ENCODE measurements at regions not wholly inside any gene's neighbourhood (a gene's known extent, or its start where the extent isn't known, plus 50 kb on each side); places are given as distances from the start of the nearest gene placed in this dataset.
A peak's percentile ranks its signal among the peaks of the same experiment; 100 is the strongest.
"Not testable (repeated sequence)": the region's sequence is repeated elsewhere in the genome, so short reads cannot be mapped to it uniquely, and the experiment has no call there.

DNA sequence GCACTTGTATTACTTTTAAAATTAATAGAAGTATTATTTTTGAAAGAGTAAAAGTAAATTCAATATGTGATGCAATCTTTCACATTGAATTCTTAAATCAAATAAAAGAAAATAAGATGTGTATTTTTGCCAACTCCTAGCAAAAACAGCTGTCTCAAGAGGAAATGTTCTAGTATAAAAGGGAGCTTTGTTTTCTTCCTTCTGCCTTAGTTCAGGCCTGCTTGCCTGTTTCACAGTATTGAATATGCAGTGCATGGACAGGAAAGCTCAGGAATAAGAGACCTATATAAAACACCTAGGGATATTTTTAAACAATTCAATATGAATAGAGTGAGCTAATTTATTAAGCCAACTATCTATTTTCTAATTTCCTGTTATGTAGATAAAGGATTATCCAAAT, 294.8 kb upstream of the G2E3 start:
- DNase-seq: no peak

- DNase-seq: no peak
Measured at GRCh38 chr14:30266290-30266689, 292.7 kb upstream of the G2E3 start.

GRCh38 chr14:30267141-30267540, 291.8 kb upstream of the G2E3 start:
- no peak for DNase-seq

DNA sequence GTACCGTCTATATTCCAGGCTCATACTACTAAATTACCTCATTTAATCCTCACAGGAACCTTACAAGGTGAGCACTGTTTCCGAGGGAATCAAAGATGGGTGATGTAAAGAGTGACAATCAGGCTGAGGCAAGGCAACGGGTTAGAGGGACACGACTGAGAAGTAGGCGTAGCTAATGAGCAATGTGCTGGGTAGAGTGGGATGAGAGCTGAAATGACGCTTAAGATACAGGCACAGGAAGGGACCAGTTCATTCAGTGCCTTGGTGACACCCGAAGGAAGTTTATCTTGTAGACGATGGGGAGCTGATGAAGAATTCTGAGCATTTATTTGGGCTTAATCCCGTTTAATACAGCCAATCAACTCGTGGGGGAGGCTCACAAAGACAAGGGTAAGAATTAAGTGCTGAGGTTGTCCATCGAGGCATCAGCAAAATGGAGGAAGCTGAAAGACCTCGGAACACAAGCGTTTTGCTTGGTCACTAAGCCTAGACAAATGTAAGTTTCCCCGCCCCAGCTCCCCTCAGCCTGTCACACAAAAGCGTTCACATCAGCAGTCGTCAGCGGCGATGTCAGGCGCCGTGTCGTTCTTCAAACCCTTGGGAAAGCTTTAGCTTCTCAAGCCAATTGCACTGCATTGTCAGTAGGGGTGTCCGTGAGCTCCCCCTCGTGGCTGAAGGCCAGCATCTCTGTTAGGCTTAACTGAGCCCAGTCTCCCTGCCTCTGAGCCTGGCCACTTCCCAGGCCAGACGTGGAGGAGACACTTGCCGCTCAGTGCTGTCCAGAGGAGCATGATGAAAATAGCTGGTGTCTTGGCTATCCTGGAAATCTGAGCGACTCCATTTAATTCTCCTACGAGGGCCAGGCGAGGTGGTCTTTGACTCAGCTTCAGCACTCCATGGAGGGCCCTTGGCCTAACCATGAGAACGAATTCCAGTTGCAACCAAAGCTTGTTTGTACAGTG, 288.5 kb upstream of the G2E3 start:
- DNase-seq: peak; percentile 78

- no peak for DNase-seq
Measured at GRCh38 chr14:30271811-30272323, 287.1 kb upstream of the G2E3 start.

GRCh38 chr14:30272848-30273832, 285.8 kb upstream of the G2E3 start:
- no peak for DNase-seq

DNA sequence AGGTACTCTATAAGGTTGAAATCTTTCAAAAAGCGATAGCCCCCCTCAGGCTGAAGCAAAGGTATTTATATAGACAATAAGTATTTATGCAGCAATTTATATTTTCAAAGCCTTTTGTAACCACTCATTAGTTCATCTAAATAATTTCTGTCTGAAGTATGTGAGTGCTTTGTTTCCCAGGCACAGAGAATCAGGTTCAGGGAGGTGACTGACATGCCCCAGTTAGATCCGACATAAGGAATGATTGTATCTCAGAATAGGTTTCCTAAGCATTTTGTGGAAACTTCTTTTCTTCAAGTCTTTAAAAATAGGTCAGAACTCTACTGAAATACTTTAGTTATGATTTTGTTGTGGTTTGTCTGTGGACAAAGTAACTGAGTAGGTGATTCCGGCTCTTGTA, 283.4 kb upstream of the G2E3 start:
- no peak for DNase-seq

- DNase-seq: no peak
Measured at GRCh38 chr14:30277268-30277667, 281.7 kb upstream of the G2E3 start.

DNA sequence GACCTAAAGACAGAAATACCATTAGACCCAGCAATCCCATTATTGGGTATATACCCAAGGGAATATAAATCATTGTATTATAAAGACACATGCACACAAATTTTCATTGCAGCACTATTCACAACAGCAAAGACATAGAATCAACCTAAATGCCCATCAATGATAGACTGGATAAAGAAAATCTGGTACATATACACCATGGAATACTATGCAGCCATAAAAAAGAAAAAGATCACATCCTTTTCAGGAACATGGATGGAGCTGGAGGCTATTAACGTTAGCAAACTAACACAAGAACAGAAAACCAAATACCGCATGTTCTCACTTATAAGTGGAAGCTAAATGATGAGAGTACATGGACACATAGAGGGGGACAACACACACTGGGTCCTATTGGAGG, 280.1 kb upstream of the G2E3 start:
- not testable (repeated sequence) for DNase-seq

DNA sequence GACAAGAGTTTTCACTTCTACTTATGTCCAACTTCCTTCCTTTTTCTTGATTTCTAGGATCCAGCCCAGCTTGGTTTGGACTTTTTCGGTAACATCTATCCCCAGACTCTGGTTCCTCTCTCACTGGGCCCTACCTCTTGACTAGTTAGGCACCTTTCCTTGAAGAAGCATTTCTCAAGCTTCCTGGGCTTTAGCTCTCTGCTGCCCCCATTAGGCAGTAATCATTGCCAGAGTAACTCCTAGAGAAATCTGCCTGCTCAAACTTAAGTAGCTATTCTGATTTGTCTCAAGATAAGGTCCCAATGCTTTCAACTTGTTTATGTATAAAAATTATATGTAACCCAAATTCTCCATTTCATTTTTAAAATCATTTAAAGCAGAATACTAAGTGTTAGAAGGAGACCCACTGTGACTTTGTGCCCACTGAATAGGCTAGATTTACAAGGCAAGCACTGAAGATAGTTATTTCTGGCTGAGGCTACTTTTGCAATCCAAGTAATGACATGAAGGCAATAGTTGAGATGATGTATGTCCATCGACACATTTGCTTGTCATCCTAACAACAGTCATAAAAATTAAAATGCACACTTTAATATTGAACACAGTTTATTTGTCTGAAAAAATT, 275.0 kb upstream of the G2E3 start:
- peak; percentile 11 for DNase-seq

GRCh38 chr14:30284808-30285207, 274.1 kb upstream of the G2E3 start:
- no peak for DNase-seq

DNA sequence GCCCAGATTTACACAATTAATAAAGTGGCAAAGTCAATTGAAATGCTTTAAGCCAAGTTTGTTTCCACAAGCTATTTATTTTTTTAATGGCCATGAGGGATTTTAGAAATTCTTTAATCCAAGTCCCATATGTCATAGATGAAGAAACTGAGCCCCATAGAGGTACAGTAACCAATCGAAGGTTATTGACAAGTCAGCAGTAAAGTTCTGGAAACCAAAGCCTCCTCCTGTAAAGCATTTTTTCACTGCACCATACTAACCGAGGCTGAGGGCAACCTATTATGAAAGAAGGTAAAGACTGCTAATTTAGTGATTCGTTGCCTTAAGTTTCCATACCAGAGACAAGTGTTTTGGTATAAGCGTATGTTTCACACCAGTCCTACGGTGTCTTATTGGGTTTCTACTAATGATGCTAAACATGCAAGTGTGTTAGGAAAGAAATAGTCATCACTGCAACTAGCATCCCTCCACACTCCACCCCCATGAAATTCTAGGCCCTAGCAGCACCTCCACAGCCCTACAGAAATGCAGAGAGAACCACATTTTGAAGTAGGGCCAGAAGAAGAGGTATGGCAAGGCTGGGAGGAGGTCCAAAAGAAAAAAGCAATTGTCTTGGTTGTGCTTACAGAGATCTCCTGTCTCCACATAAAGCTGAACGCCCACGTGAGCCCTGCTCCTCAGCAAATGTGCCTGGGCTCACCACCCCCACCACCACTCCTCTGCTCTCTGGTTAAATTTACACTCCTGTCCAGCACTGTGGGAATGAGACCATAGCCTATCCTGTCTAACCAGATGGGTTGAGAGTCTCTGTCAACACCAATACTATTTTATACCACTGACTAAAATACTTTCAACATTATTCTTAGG, 271.1 kb upstream of the G2E3 start:
- no peak for DNase-seq

- DNase-seq: no peak
Measured at GRCh38 chr14:30290001-30290400, 269.0 kb upstream of the G2E3 start.

DNA sequence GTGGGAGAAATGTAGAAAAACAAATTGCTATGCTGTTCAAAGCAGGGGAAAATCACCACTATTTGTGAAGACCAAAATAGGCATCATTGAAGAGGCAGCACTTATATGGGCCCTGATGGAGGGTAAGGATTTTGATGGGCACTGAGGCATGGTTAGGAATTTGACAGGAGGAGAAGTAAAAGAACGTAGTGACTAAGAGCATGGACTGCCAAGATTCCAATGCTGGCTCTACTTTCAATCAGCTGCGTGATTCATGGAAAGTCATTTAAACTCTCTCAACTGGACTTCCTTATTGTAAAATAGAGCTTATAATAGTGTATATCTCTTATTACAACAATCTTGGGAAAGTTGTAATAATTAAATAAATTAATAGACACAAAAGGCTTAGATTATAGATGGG, 267.7 kb upstream of the G2E3 start:
- no peak for DNase-seq

- no peak for DNase-seq
Measured at GRCh38 chr14:30292541-30292940, 266.4 kb upstream of the G2E3 start.

GRCh38 chr14:30295980-30296379, 263.0 kb upstream of the G2E3 start:
- DNase-seq: no peak

DNA sequence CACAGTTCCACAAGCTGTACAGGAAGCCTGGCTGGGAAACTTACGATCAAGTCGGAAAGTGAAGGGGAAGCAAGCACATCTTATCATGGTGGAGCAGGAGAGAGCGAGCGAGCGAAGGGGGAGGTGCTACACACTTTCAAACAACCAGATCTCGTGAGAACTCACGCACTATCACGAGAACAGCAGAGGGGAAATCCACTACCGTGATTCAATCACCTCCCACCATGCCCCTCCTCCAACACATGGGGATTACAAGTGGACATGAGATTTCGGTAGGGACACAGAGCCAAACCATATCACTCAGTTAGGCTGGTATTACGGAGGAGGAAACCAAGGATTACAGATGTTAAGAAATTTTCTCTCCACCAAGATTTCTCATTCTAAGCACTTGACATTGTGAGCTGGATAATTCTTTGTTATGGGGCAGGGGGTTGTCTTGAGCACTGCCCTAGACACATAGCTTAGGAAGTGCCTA, 262.0 kb upstream of the G2E3 start:
- DNase-seq: no peak

DNA sequence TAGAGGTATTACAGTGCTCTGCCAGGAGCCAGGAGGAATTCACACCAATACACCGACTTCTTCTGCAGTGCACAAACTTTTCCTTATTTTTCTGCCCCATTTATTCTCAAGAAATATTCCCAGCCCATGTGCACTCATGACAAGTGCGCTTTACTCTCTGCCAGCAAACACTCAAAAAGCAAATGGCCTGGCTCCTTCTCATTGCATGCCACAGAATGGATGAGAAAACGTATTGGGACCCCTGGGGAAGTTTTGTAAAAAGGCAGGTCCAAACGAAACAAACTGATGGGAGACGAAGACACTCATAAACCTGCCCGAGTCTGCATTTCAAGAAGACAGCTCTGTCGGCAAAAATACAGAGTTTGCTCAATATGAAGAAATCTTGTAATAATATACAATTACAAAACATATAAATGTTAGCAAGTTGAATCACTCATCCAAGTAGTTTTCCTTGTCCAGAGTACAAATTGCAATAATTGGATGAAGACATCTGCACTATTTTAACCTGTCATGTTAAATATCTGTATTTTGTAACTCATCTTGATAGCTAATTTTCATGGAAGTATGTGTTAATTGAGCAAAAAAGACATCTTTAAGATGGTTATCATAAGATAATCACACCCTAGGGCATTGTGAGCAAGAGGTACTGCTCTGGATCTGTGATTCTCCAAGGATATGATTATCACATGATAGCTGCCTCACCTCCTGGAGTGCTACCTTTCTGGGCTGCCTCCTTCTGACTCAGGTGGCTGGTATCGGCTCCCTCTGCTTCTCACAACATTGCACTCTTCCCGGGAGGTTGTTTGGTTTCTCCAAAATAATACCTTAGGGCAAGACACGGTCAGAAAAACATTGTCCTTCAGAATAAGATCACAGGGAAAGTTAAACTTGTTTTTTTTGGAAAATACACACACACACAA, 260.8 kb upstream of the G2E3 start:
- DNase-seq: no peak

GRCh38 chr14:30299915-30300314, 259.0 kb upstream of the G2E3 start:
- DNase-seq: no peak

- DNase-seq: no peak
Measured at GRCh38 chr14:30303350-30303749, 255.6 kb upstream of the G2E3 start.
